ENCODE measurements at regions not wholly inside any gene's neighbourhood (a gene's known extent, or its start where the extent isn't known, plus 50 kb on each side); places are given as distances from the start of the nearest gene placed in this dataset.

- Histone ChIP-seq H3K79me1 (replicated peaks; ENCODE audit: low read length, poor library complexity, severe bottlenecking) (no peaks in the 10 kb centered on the region), H2BK5ac (ENCODE audit: low read depth, low read length, poor library complexity, severe bottlenecking) (no peak overlapping the region), H3K9me3 (ENCODE audit: control insufficient read depth, low read length) (no peaks in the 10 kb centered on the region), H2BK120ac (ENCODE audit: low read depth, low read length) (no peak overlapping the region), H3K18ac (ENCODE audit: low read depth in 1 of 2, low read length in 2 of 2) (no peak overlapping the region), H3K9ac (ENCODE audit: low read length) (no peak overlapping the region), H4K8ac (ENCODE audit: low read length) (no peak overlapping the region), H3K36me3 (ENCODE audit: control insufficient read depth in 1 of 2, insufficient read depth in 2 of 2, low read depth in 1 of 2, low read length in 2 of 2) (no peaks in the 10 kb centered on the region), H2AFZ (ENCODE audit: low read depth, low read length) (no peak overlapping the region), H3K4me3 (ENCODE audit: insufficient read depth in 1 of 2, low read depth in 1 of 2, low read length in 2 of 2) (no peak overlapping the region), H3K4me2 (ENCODE audit: low read length, poor library complexity, severe bottlenecking) (no peak overlapping the region), H4K91ac (ENCODE audit: low read length) (no peak overlapping the region), H3K27me3 (ENCODE audit: control insufficient read depth in 1 of 2, insufficient read depth in 1 of 2, low read length in 2 of 2) (no peaks in the 10 kb centered on the region), H2AK5ac (ENCODE audit: low read length, severe bottlenecking) (no peak overlapping the region), H3K23ac (ENCODE audit: low read length in 2 of 2) (no peak overlapping the region), H3K14ac (ENCODE audit: low read length in 2 of 2) (no peak overlapping the region), H3K4ac (ENCODE audit: low read depth in 1 of 2, low read length in 2 of 2) (no peak overlapping the region), H2BK15ac (ENCODE audit: low read depth, poor library complexity, severe bottlenecking) (no peak overlapping the region), H3K4me1 (ENCODE audit: control insufficient read depth, insufficient read depth, low read depth, low read length) (no peaks in the 10 kb centered on the region), H3K27ac (ENCODE audit: low read length, poor library complexity, severe bottlenecking) (no peak overlapping the region), H2BK12ac (ENCODE audit: low read length in 2 of 2) (no peak overlapping the region)
- DNase-seq, result no peak
- 17% methylated on average over 9 of the region's 9 CpGs for WGBS
These were observed 226.1 kb downstream of the GLRX3 start for GRCh38 chr10:130362308-130362761.

- no peak for DNase-seq
- Histone ChIP-seq H2AK5ac (ENCODE audit: low read length, severe bottlenecking) (no peak overlapping the region), H2BK120ac (ENCODE audit: low read depth, low read length) (no peak overlapping the region), H3K36me3 (ENCODE audit: control insufficient read depth in 1 of 2, insufficient read depth in 2 of 2, low read depth in 1 of 2, low read length in 2 of 2) (no peaks in the 10 kb centered on the region), H3K27ac (ENCODE audit: low read length, poor library complexity, severe bottlenecking) (no peak overlapping the region), H2BK5ac (ENCODE audit: low read depth, low read length, poor library complexity, severe bottlenecking) (no peak overlapping the region), H2BK15ac (ENCODE audit: low read depth, poor library complexity, severe bottlenecking) (no peak overlapping the region), H4K91ac (ENCODE audit: low read length) (no peak overlapping the region), H3K79me1 (replicated peaks; ENCODE audit: low read length, poor library complexity, severe bottlenecking) (no peaks in the 10 kb centered on the region), H2BK12ac (ENCODE audit: low read length in 2 of 2) (no peak overlapping the region), H3K14ac (ENCODE audit: low read length in 2 of 2) (no peak overlapping the region), H3K4me2 (ENCODE audit: low read length, poor library complexity, severe bottlenecking) (no peak overlapping the region), H3K9me3 (ENCODE audit: control insufficient read depth, low read length) (no peaks in the 10 kb centered on the region), H4K8ac (ENCODE audit: low read length) (no peak overlapping the region), H3K23ac (ENCODE audit: low read length in 2 of 2) (no peak overlapping the region), H3K27me3 (ENCODE audit: control insufficient read depth in 1 of 2, insufficient read depth in 1 of 2, low read length in 2 of 2) (no peaks in the 10 kb centered on the region), H3K18ac (ENCODE audit: low read depth in 1 of 2, low read length in 2 of 2) (no peak overlapping the region), H3K4me1 (ENCODE audit: control insufficient read depth, insufficient read depth, low read depth, low read length) (no peaks in the 10 kb centered on the region), H2AFZ (ENCODE audit: low read depth, low read length) (no peak overlapping the region), H3K4ac (ENCODE audit: low read depth in 1 of 2, low read length in 2 of 2) (no peak overlapping the region), H3K9ac (ENCODE audit: low read length) (no peak overlapping the region), H3K4me3 (ENCODE audit: insufficient read depth in 1 of 2, low read depth in 1 of 2, low read length in 2 of 2) (no peak overlapping the region)
- WGBS, result 80% methylated on average over 5 of the region's 5 CpGs
These were observed 226.9 kb downstream of the GLRX3 start for GRCh38 chr10:130363051-130363450.

- DNase-seq, result no peak
- Histone ChIP-seq H4K8ac (ENCODE audit: low read length) (no peak overlapping the region), H3K23ac (ENCODE audit: low read length in 2 of 2) (no peak overlapping the region), H3K4me2 (ENCODE audit: low read length, poor library complexity, severe bottlenecking) (no peak overlapping the region), H3K79me1 (replicated peaks; ENCODE audit: low read length, poor library complexity, severe bottlenecking) (no peaks in the 10 kb centered on the region), H3K9me3 (ENCODE audit: control insufficient read depth, low read length) (no peaks in the 10 kb centered on the region), H3K36me3 (ENCODE audit: control insufficient read depth in 1 of 2, insufficient read depth in 2 of 2, low read depth in 1 of 2, low read length in 2 of 2) (no peaks in the 10 kb centered on the region), H2BK120ac (ENCODE audit: low read depth, low read length) (no peak overlapping the region), H2BK5ac (ENCODE audit: low read depth, low read length, poor library complexity, severe bottlenecking) (no peak overlapping the region), H2BK15ac (ENCODE audit: low read depth, poor library complexity, severe bottlenecking) (no peak overlapping the region), H4K91ac (ENCODE audit: low read length) (no peak overlapping the region), H2AFZ (ENCODE audit: low read depth, low read length) (no peak overlapping the region), H3K14ac (ENCODE audit: low read length in 2 of 2) (no peak overlapping the region), H3K27me3 (ENCODE audit: control insufficient read depth in 1 of 2, insufficient read depth in 1 of 2, low read length in 2 of 2) (no peaks in the 10 kb centered on the region), H3K4me3 (ENCODE audit: insufficient read depth in 1 of 2, low read depth in 1 of 2, low read length in 2 of 2) (no peak overlapping the region), H3K9ac (ENCODE audit: low read length) (no peak overlapping the region), H3K18ac (ENCODE audit: low read depth in 1 of 2, low read length in 2 of 2) (no peak overlapping the region), H3K4ac (ENCODE audit: low read depth in 1 of 2, low read length in 2 of 2) (no peak overlapping the region), H2AK5ac (ENCODE audit: low read length, severe bottlenecking) (no peak overlapping the region), H3K4me1 (ENCODE audit: control insufficient read depth, insufficient read depth, low read depth, low read length) (no peaks in the 10 kb centered on the region), H3K27ac (ENCODE audit: low read length, poor library complexity, severe bottlenecking) (no peak overlapping the region), H2BK12ac (ENCODE audit: low read length in 2 of 2) (no peak overlapping the region)
- 87% methylated on average over 8 of the region's 8 CpGs for WGBS
These were observed 227.8 kb downstream of the GLRX3 start for GRCh38 chr10:130363899-130364445.

- H2BK120ac ChIP-seq (ENCODE audit: low read depth, low read length), result no peak overlapping the region
- WGBS, result 44% methylated on average over 17 of the region's 17 CpGs
- no peak overlapping the region for H4K91ac ChIP-seq (ENCODE audit: low read length)
- H3K27ac ChIP-seq (ENCODE audit: low read length, poor library complexity, severe bottlenecking), result no peak overlapping the region
- no peak overlapping the region for H2BK15ac ChIP-seq (ENCODE audit: low read depth, poor library complexity, severe bottlenecking)
- H3K14ac ChIP-seq (ENCODE audit: low read length in 2 of 2), result no peak overlapping the region
- no peak overlapping the region for H2AFZ ChIP-seq (ENCODE audit: low read depth, low read length)
- H3K4me2 ChIP-seq (ENCODE audit: low read length, poor library complexity, severe bottlenecking), result no peak overlapping the region
- H3K4ac ChIP-seq (ENCODE audit: low read depth in 1 of 2, low read length in 2 of 2), result no peak overlapping the region
- H3K9me3 ChIP-seq (ENCODE audit: control insufficient read depth, low read length), result no peaks in the 10 kb centered on the region
- H2BK5ac ChIP-seq (ENCODE audit: low read depth, low read length, poor library complexity, severe bottlenecking), result no peak overlapping the region
- no peak overlapping the region for H3K4me3 ChIP-seq (ENCODE audit: insufficient read depth in 1 of 2, low read depth in 1 of 2, low read length in 2 of 2)
- DNase-seq, result no peak
- no peak overlapping the region for H3K18ac ChIP-seq (ENCODE audit: low read depth in 1 of 2, low read length in 2 of 2)
- H3K36me3 ChIP-seq (ENCODE audit: control insufficient read depth in 1 of 2, insufficient read depth in 2 of 2, low read depth in 1 of 2, low read length in 2 of 2), result no peaks in the 10 kb centered on the region
- H2AK5ac ChIP-seq (ENCODE audit: low read length, severe bottlenecking), result no peak overlapping the region
- no peaks in the 10 kb centered on the region for H3K4me1 ChIP-seq (ENCODE audit: control insufficient read depth, insufficient read depth, low read depth, low read length)
- no peak overlapping the region for H3K23ac ChIP-seq (ENCODE audit: low read length in 2 of 2)
- H3K9ac ChIP-seq (ENCODE audit: low read length), result no peak overlapping the region
- H4K8ac ChIP-seq (ENCODE audit: low read length), result no peak overlapping the region
- H3K27me3 ChIP-seq (ENCODE audit: control insufficient read depth in 1 of 2, insufficient read depth in 1 of 2, low read length in 2 of 2), result no peaks in the 10 kb centered on the region
- H3K79me1 ChIP-seq (replicated peaks; ENCODE audit: low read length, poor library complexity, severe bottlenecking), result no peaks in the 10 kb centered on the region
- no peak overlapping the region for H2BK12ac ChIP-seq (ENCODE audit: low read length in 2 of 2)
These were observed 228.6 kb downstream of the GLRX3 start for GRCh38 chr10:130364631-130365411.
